Keratinocyte (primary cell): ENCODE measurements at regions not wholly inside any gene's neighbourhood (a gene's known extent, or its start where the extent isn't known, plus 50 kb on each side); places are given as distances from the start of the nearest gene placed in this dataset.

Source experiments
- DNase-seq: peaks from one replicate; pipeline ENCODE4 v3.0.0-alpha.2; 2011; ENCODE audit warnings: low read depth, missing footprints, low spot score
- FAIRE-seq: peaks from 2 replicates; lab custom pipeline; 2011; peaks lifted over from hg19 to GRCh38; lab: Jason Lieb, UNC
- H2AFZ ChIP-seq: 2 replicates; pipeline ENCODE4 v1.6.0; 2012; ENCODE audit warnings: low read length, control low read depth, inconsistent platforms; ENCODE audit not compliant: control insufficient read depth
- H3K27ac ChIP-seq: 2 replicates; pipeline ENCODE4 v1.5.1; 2011; ENCODE audit warnings: low read length; ENCODE audit not compliant: control insufficient read depth, insufficient read depth
- H3K27me3 ChIP-seq: 3 replicates; pipeline ENCODE4 v1.6.0; 2011; ENCODE audit warnings: low read length; ENCODE audit not compliant: control insufficient read depth, insufficient read depth; ENCODE audit errors: extremely low read depth
- H3K36me3 ChIP-seq, 2 experiments: 2 replicates in 1 of 2; 3 replicates in 1 of 2; pipeline ENCODE4 v1.5.1; 2011; ENCODE audit warnings: low read length in 2 of 2, mild to moderate bottlenecking in 1 of 2; ENCODE audit not compliant: control insufficient read depth in 2 of 2, insufficient read depth in 2 of 2; ENCODE audit errors: extremely low read depth in 1 of 2
- H3K4me1 ChIP-seq: 3 replicates; pipeline ENCODE4 v1.5.1; 2011; ENCODE audit warnings: low read length; ENCODE audit not compliant: control insufficient read depth, insufficient read depth; ENCODE audit errors: extremely low read depth
- H3K4me2 ChIP-seq: 3 replicates; pipeline ENCODE4 v1.6.0; 2011; ENCODE audit warnings: low read depth, low read length; ENCODE audit not compliant: control insufficient read depth, insufficient read depth; ENCODE audit errors: extremely low read depth
- H3K4me3 ChIP-seq, 3 experiments: fragments of 200-600 bp in 1 of 3; sonication (generic) in 1 of 3; 2 replicates in 2 of 3; 3 replicates in 1 of 3; pipeline ENCODE4 v1.5.1; 2011 to 2016; ENCODE audit warnings: low read length in 3 of 3, mild to moderate bottlenecking in 3 of 3, control low read depth in 2 of 3, inconsistent platforms in 1 of 3, low read depth in 1 of 3, mixed read lengths in 1 of 3, mixed run types in 1 of 3, moderate library complexity in 1 of 3; ENCODE audit not compliant: control insufficient read depth in 2 of 3, insufficient read depth in 2 of 3; ENCODE audit errors: extremely low read depth in 1 of 3
- H3K79me2 ChIP-seq: 2 replicates; pipeline ENCODE4 v1.6.0; 2012; ENCODE audit warnings: low read length; ENCODE audit not compliant: control insufficient read depth, insufficient read depth
- H3K9ac ChIP-seq: 3 replicates; pipeline ENCODE4 v1.6.0; 2011; ENCODE audit warnings: low read length; ENCODE audit not compliant: control insufficient read depth, insufficient read depth; ENCODE audit errors: extremely low read depth
- H3K9me1 ChIP-seq: 3 replicates; pipeline ENCODE4 v1.6.0; 2011; ENCODE audit warnings: low read length; ENCODE audit not compliant: control insufficient read depth, insufficient read depth; ENCODE audit errors: extremely low read depth
- H3K9me3 ChIP-seq: 2 replicates; pipeline ENCODE4 v1.5.1; 2012; ENCODE audit warnings: low read depth, low read length; ENCODE audit not compliant: control insufficient read depth
- H4K20me1 ChIP-seq: 3 replicates; pipeline ENCODE4 v1.6.0; 2011; ENCODE audit warnings: low read length; ENCODE audit not compliant: control insufficient read depth, insufficient read depth; ENCODE audit errors: extremely low read depth
- CTCF ChIP-seq, 3 experiments: IDR thresholded peaks in 1 of 3; conservative IDR thresholded peaks in 1 of 3; optimal IDR thresholded peaks in 1 of 3; 2 replicates in 2 of 3; 3 replicates in 1 of 3; pipeline versions ENCODE3 to v1.5.1; 2011; ENCODE audit warnings: low read length in 3 of 3, mild to moderate bottlenecking in 3 of 3, moderate library complexity in 2 of 3, control low read depth in 1 of 3, inconsistent platforms in 1 of 3; ENCODE audit not compliant: insufficient read depth in 2 of 3; ENCODE audit errors: extremely low read depth in 1 of 3
- EZH2 ChIP-seq: IDR thresholded peaks from one replicate; pipeline ENCODE4 v1.6.1; 2012; ENCODE audit warnings: inconsistent platforms, mild to moderate bottlenecking, low read length, moderate library complexity
- dilution Hi-C: fragments of 300-500 bp; cut with MboI; formaldehyde crosslinking; loops from one replicate; pipeline ENCODE4 v1.7.0; 2020; ENCODE audit warnings: low sequenced_read_pairs; ENCODE audit not compliant: extremely low pct_ligation_motif_present

- peak overlapping the region; percentile 31 for H2AFZ ChIP-seq
- H3K4me1 ChIP-seq: peaks cover 7% of the 10 kb centered on the region
- dilution Hi-C loops: no loop called here
- no peak for TF ChIP-seq CTCF (optimal IDR thresholded peaks at IDR 0.05 in 1 of 3, IDR thresholded peaks at IDR 0.05 in 1 of 3, conservative IDR thresholded peaks at IDR 0.05 in 1 of 3; ENCODE audit: extremely low read depth in 1 of 3, insufficient read depth in 2 of 3, low read length in 3 of 3)
- H3K4me3 ChIP-seq: no peak overlapping the region
- no peaks in the 10 kb centered on the region for H4K20me1 ChIP-seq
- no peaks in the 10 kb centered on the region for H3K9me3 ChIP-seq
- no peaks in the 10 kb centered on the region for H3K79me2 ChIP-seq
- H3K4me2 ChIP-seq: no peak overlapping the region
- peak; percentile 20 for FAIRE-seq
- H3K36me3 ChIP-seq: no peaks in the 10 kb centered on the region
- no peaks in the 10 kb centered on the region for H3K9me1 ChIP-seq
- no peak overlapping the region for H3K9ac ChIP-seq
- no peak overlapping the region for H3K27ac ChIP-seq
- DNase-seq: no peak
- H3K27me3 ChIP-seq: no peaks in the 10 kb centered on the region
These were observed 174.8 kb upstream of the KLF3 start for GRCh38 chr4:38489011-38489861.

- dilution Hi-C loops: no loop called here
- Histone ChIP-seq H4K20me1 (no peaks in the 10 kb centered on the region), H3K36me3 (no peaks in the 10 kb centered on the region), H3K4me2 (peak overlapping the region; percentile 2), H3K9me1 (no peaks in the 10 kb centered on the region), H3K9ac (peak overlapping the region; percentile 1), H3K27me3 (no peaks in the 10 kb centered on the region), H2AFZ (peak overlapping the region; percentile 45), H3K79me2 (no peaks in the 10 kb centered on the region), H3K4me3 (no peak overlapping the region), H3K9me3 (no peaks in the 10 kb centered on the region), H3K27ac (no peak overlapping the region), H3K4me1 (peaks cover 7% of the 10 kb centered on the region)
- TF ChIP-seq EZH2 (no peak), CTCF (optimal IDR thresholded peaks at IDR 0.05 in 1 of 3, IDR thresholded peaks at IDR 0.05 in 1 of 3, conservative IDR thresholded peaks at IDR 0.05 in 1 of 3; ENCODE audit: extremely low read depth in 1 of 3, insufficient read depth in 2 of 3, low read length in 3 of 3) (no peak)
- no peak for DNase-seq
- peak; percentile 84 for FAIRE-seq
These were observed 173.9 kb upstream of the KLF3 start for GRCh38 chr4:38489924-38490639.
